Trophoblast cell (in vitro differentiated cells and primary cell): ENCODE measurements at regions not wholly inside any gene's neighbourhood (a gene's known extent, or its start where the extent isn't known, plus 50 kb on each side); places are given as distances from the start of the nearest gene placed in this dataset.

Source experiments
- DNase-seq, 2 donors: peaks; one replicate each; pipeline ENCODE4 v3.0.0-alpha.2; 2016
- H2AFZ ChIP-seq: 2 replicates; pipeline ENCODE4 v1.6.1; 2013; ENCODE audit warnings: low read length, moderate library complexity, mild to moderate bottlenecking; ENCODE audit not compliant: insufficient read depth, poor library complexity
- H2AK5ac ChIP-seq: 2 replicates; pipeline ENCODE4 v1.6.1; 2013; ENCODE audit warnings: mild to moderate bottlenecking, low read length
- H2BK120ac ChIP-seq: 2 replicates; pipeline ENCODE4 v1.6.1; 2013; ENCODE audit warnings: low read length, mild to moderate bottlenecking, moderate library complexity; ENCODE audit not compliant: insufficient read depth, poor library complexity
- H2BK12ac ChIP-seq: 2 replicates; pipeline ENCODE4 v1.6.1; 2013; ENCODE audit warnings: mild to moderate bottlenecking, low read length, moderate library complexity
- H2BK5ac ChIP-seq: 2 replicates; pipeline ENCODE4 v1.6.1; 2013; ENCODE audit warnings: low read length, low read depth, moderate library complexity, mild to moderate bottlenecking; ENCODE audit not compliant: poor library complexity
- H3K14ac ChIP-seq: 2 replicates; pipeline ENCODE4 v1.6.1; 2013; ENCODE audit warnings: mild to moderate bottlenecking, low read length
- H3K18ac ChIP-seq: 2 replicates; pipeline ENCODE4 v1.6.1; 2013; ENCODE audit warnings: mild to moderate bottlenecking, low read length
- H3K23ac ChIP-seq: 2 replicates; pipeline ENCODE4 v1.6.1; 2013; ENCODE audit warnings: low read length
- H3K27ac ChIP-seq: 2 replicates; pipeline ENCODE4 v1.5.1; 2013; ENCODE audit warnings: low read depth, mild to moderate bottlenecking, inconsistent platforms, low read length, moderate library complexity
- H3K27me3 ChIP-seq: 2 replicates; pipeline ENCODE4 v1.6.1; 2013; ENCODE audit warnings: inconsistent platforms, mild to moderate bottlenecking, low read length, moderate library complexity; ENCODE audit not compliant: insufficient read depth
- H3K36me3 ChIP-seq, 2 experiments: 1 replicate in 1 of 2; 2 replicates in 1 of 2; pipeline ENCODE4 v1.6.1; 2013; ENCODE audit warnings: low read length in 2 of 2, mild to moderate bottlenecking in 2 of 2, moderate library complexity in 1 of 2; ENCODE audit not compliant: insufficient read depth in 2 of 2, control insufficient read depth in 1 of 2
- H3K4ac ChIP-seq: 2 replicates; pipeline ENCODE4 v1.6.1; 2013; ENCODE audit warnings: low read depth, mild to moderate bottlenecking, low read length, moderate library complexity
- H3K4me1 ChIP-seq, 2 experiments: 1 replicate in 1 of 2; 2 replicates in 1 of 2; pipeline ENCODE4 v1.6.1; 2013; ENCODE audit warnings: low read length in 2 of 2, mild to moderate bottlenecking in 2 of 2, moderate library complexity in 1 of 2; ENCODE audit not compliant: insufficient read depth in 2 of 2, control insufficient read depth in 1 of 2
- H3K4me2 ChIP-seq: 2 replicates; pipeline ENCODE4 v1.6.1; 2013; ENCODE audit warnings: inconsistent platforms, mild to moderate bottlenecking, low read length, moderate library complexity
- H3K4me3 ChIP-seq: 2 replicates; pipeline ENCODE4 v1.5.1; 2013; ENCODE audit warnings: mild to moderate bottlenecking, low read depth, low read length, inconsistent platforms
- H3K79me1 ChIP-seq: one replicate; pipeline ENCODE4 v1.6.1; 2013; ENCODE audit warnings: low read length
- H3K79me2 ChIP-seq: 2 replicates; pipeline ENCODE4 v1.6.1; 2013; ENCODE audit warnings: low read length, mild to moderate bottlenecking; ENCODE audit not compliant: control insufficient read depth, insufficient read depth, poor library complexity
- H3K9ac ChIP-seq: 2 replicates; pipeline ENCODE4 v1.6.1; 2013; ENCODE audit warnings: mild to moderate bottlenecking, low read length
- H3K9me3 ChIP-seq: 2 replicates; pipeline ENCODE4 v1.6.1; 2013; ENCODE audit warnings: low read depth, mild to moderate bottlenecking, control low read depth, inconsistent platforms, low read length; ENCODE audit not compliant: insufficient read depth
- H4K12ac ChIP-seq: 2 replicates; pipeline ENCODE4 v1.6.1; 2013; ENCODE audit warnings: low read depth, mild to moderate bottlenecking, low read length, moderate library complexity
- H4K8ac ChIP-seq: 2 replicates; pipeline ENCODE4 v1.6.1; 2013; ENCODE audit warnings: low read depth, mild to moderate bottlenecking, low read length, moderate library complexity
- H4K91ac ChIP-seq: one replicate; pipeline ENCODE4 v1.6.1; 2013; ENCODE audit warnings: low read depth, mild to moderate bottlenecking, low read length, moderate library complexity
- WGBS: extraction: QIAGEN DNeasy Blood & Tissue Kit; methylation state at CpG from one replicate; pipeline ENCODE4 v1.1.7; 2013; ENCODE audit warnings: missing lambda C conversion rate; ENCODE audit not compliant: insufficient read length, insufficient coverage; ENCODE audit errors: extremely low coverage; 5-methylcytosine and 5-hydroxymethylcytosine counted together

DNA sequence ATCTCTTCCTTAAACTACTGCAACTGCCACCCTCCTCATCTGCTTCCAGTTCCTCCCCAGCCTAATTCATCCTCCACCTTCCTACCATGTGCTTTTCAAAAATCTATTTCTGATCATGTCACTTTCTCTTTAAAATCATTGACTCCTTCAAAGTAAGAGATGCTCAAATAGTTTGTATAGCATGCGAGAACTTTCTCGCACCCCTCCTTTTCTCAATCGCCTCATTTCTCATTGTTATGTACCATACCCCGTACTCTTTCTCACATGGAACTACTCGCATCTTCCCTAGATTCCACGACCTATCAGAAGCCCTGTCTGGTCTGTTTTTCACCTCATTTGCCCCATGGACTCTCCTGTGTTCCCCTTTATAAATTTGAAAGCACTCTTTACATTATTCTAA, 238.2 kb downstream of the NRIP1 start:
- no peak overlapping the region for H2BK5ac ChIP-seq
- no peak for DNase-seq
- no peaks in the 10 kb centered on the region for H3K27me3 ChIP-seq
- no peak overlapping the region for H3K14ac ChIP-seq
- H3K79me2 ChIP-seq, result no peaks in the 10 kb centered on the region
- no peak overlapping the region for H3K4ac ChIP-seq
- H4K8ac ChIP-seq, result no peak overlapping the region
- no peak overlapping the region for H3K23ac ChIP-seq
- 100% methylated on average over 2 of the region's 6 CpGs for WGBS
- no peaks in the 10 kb centered on the region for H3K79me1 ChIP-seq
- H4K91ac ChIP-seq, result no peak overlapping the region
- no peak overlapping the region for H3K18ac ChIP-seq
- H3K4me3 ChIP-seq, result no peak overlapping the region
- no peak overlapping the region for H2AK5ac ChIP-seq
- H3K9me3 ChIP-seq, result no peaks in the 10 kb centered on the region
- no peak overlapping the region for H2AFZ ChIP-seq
- H3K36me3 ChIP-seq, result no peaks in the 10 kb centered on the region
- H3K9ac ChIP-seq, result no peak overlapping the region
- no peak overlapping the region for H3K27ac ChIP-seq
- H3K4me1 ChIP-seq, result no peaks in the 10 kb centered on the region
- no peak overlapping the region for H2BK12ac ChIP-seq
- no peak overlapping the region for H4K12ac ChIP-seq
- H3K4me2 ChIP-seq, result no peak overlapping the region
- no peak overlapping the region for H2BK120ac ChIP-seq

DNA sequence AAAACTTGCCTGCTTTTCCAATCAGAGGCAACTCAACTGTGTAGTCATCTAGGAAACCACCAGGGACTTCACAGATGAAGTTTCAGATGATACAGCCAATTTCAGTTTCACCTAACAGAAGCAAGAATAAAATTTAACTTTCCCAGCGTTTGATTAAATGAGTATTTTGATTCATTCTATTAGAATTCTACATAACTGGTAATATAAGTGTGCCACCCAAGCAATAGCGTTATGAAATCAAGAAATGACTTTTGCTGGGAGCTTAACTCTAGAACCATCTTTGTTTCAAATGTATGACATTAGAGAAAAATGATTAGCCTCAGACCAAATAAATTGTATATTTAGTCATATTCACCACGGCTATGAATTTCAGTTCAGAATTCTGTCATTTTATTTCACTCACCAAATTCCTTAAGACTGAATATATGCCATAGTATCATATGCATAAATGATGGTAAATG, 239.3 kb downstream of the NRIP1 start:
- Histone ChIP-seq H3K4me1 (no peaks in the 10 kb centered on the region), H3K36me3 (no peaks in the 10 kb centered on the region), H3K4me2 (no peak overlapping the region), H3K4me3 (no peak overlapping the region), H3K27ac (no peak overlapping the region), H3K23ac (no peak overlapping the region), H2BK12ac (no peak overlapping the region), H3K79me2 (no peaks in the 10 kb centered on the region), H4K8ac (no peak overlapping the region), H3K9ac (no peak overlapping the region), H3K18ac (no peak overlapping the region), H3K79me1 (no peaks in the 10 kb centered on the region), H3K14ac (no peak overlapping the region), H3K9me3 (no peaks in the 10 kb centered on the region), H2BK5ac (no peak overlapping the region), H3K4ac (no peak overlapping the region), H2AK5ac (no peak overlapping the region), H4K91ac (no peak overlapping the region), H4K12ac (no peak overlapping the region), H3K27me3 (no peaks in the 10 kb centered on the region), H2AFZ (no peak overlapping the region), H2BK120ac (no peak overlapping the region)
- WGBS, result no CpG with 5 or more reads among the region's 3 CpGs
- no peak for DNase-seq

DNA sequence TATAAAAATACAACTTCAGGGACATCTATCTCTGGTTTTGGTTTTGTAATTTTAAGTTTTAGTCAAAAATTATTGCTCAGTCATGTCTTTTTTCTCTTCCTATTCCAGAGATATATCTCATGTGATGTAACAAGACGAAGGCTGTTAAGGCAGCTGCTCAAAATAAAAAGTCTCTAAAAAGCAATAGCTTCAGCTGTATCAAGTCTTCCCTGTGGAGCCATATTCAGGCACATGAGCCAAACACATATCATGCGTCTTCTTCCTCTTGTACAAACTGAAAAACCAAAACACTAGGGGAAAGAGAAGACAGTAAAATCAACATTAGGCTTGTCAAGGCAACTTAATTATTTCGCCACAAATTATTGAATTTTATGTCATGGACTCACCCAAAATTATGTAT, 240.7 kb downstream of the NRIP1 start:
- Histone ChIP-seq H3K4ac (no peak overlapping the region), H2BK120ac (no peak overlapping the region), H2AFZ (no peak overlapping the region), H2BK5ac (no peak overlapping the region), H2AK5ac (no peak overlapping the region), H3K36me3 (no peaks in the 10 kb centered on the region), H3K9ac (no peak overlapping the region), H4K91ac (no peak overlapping the region), H3K4me1 (no peaks in the 10 kb centered on the region), H3K27ac (no peak overlapping the region), H3K18ac (no peak overlapping the region), H3K4me3 (no peak overlapping the region), H4K12ac (no peak overlapping the region), H3K27me3 (no peaks in the 10 kb centered on the region), H2BK12ac (no peak overlapping the region), H3K23ac (no peak overlapping the region), H3K9me3 (no peaks in the 10 kb centered on the region), H4K8ac (no peak overlapping the region), H3K14ac (no peak overlapping the region), H3K79me2 (no peaks in the 10 kb centered on the region), H3K4me2 (no peak overlapping the region), H3K79me1 (no peaks in the 10 kb centered on the region)
- no CpG with 5 or more reads among the region's 3 CpGs for WGBS
- no peak for DNase-seq

GRCh38 chr21:14817311-14817710, 247.5 kb downstream of the NRIP1 start:
- H3K4me1 ChIP-seq, result no peaks in the 10 kb centered on the region
- no peak overlapping the region for H3K18ac ChIP-seq
- no peak overlapping the region for H2BK12ac ChIP-seq
- no peaks in the 10 kb centered on the region for H3K36me3 ChIP-seq
- H3K4me2 ChIP-seq, result no peak overlapping the region
- H3K27me3 ChIP-seq, result no peaks in the 10 kb centered on the region
- no peak overlapping the region for H3K9ac ChIP-seq
- H4K91ac ChIP-seq, result no peak overlapping the region
- no peak overlapping the region for H2BK120ac ChIP-seq
- no peak for DNase-seq
- H3K23ac ChIP-seq, result no peak overlapping the region
- no peak overlapping the region for H2AFZ ChIP-seq
- no peaks in the 10 kb centered on the region for H3K79me2 ChIP-seq
- no peak overlapping the region for H3K4me3 ChIP-seq
- no CpG with 5 or more reads among the region's 1 CpG for WGBS
- no peak overlapping the region for H2AK5ac ChIP-seq
- H2BK5ac ChIP-seq, result no peak overlapping the region
- no peak overlapping the region for H4K8ac ChIP-seq
- H3K4ac ChIP-seq, result no peak overlapping the region
- H3K9me3 ChIP-seq, result no peaks in the 10 kb centered on the region
- H3K27ac ChIP-seq, result no peak overlapping the region
- no peak overlapping the region for H3K14ac ChIP-seq
- no peak overlapping the region for H4K12ac ChIP-seq
- H3K79me1 ChIP-seq, result no peaks in the 10 kb centered on the region
